Esophagus muscularis mucosa (tissue), 4 donors: ENCODE measurements at regions not wholly inside any gene's neighbourhood (a gene's known extent, or its start where the extent isn't known, plus 50 kb on each side); places are given as distances from the start of the nearest gene placed in this dataset.
A peak's percentile ranks its signal among the peaks of the same experiment; 100 is the strongest.

Experiments used
- DNase-seq: peaks from one replicate; pipeline ENCODE4 v3.0.0-alpha.2; 2017; ENCODE audit errors: extremely low spot score
- H3K27ac ChIP-seq, 4 donors: fragments of 200-600 bp; sonication (generic); replicated peaks in 1 of 4; 1 replicate in 3 of 4; 2 replicates in 1 of 4; pipeline ENCODE4 v1.5.1; 2016 to 2019; ENCODE audit warnings: mild to moderate bottlenecking in 1 of 4
- H3K27me3 ChIP-seq, 4 donors: fragments of 200-600 bp; sonication (generic); one replicate each; pipeline versions ENCODE4 v1.5.1 to v1.6.0; 2016 to 2019
- H3K36me3 ChIP-seq, 4 donors: fragments of 200-600 bp; sonication (generic); one replicate each; pipeline ENCODE4 v1.5.1; 2016 to 2019
- H3K4me1 ChIP-seq, 4 donors: fragments of 200-600 bp; sonication (generic); one replicate each; pipeline ENCODE4 v1.5.1; 2016 to 2019
- H3K4me3 ChIP-seq, 4 donors: fragments of 200-600 bp; sonication (generic); 1 replicate in 2 of 4; 2 replicates in 2 of 4; pipeline ENCODE4 v1.5.1; 2016 to 2019; ENCODE audit warnings: mild to moderate bottlenecking in 4 of 4, moderate library complexity in 1 of 4
- H3K9me3 ChIP-seq, 4 donors: fragments of 200-600 bp; sonication (generic); 1 replicate in 3 of 4; 2 replicates in 1 of 4; pipeline ENCODE4 v1.5.1; 2016 to 2019
- EP300 ChIP-seq: sonication (generic); formaldehyde crosslinking; IDR thresholded peaks from one replicate; pipeline ENCODE4 v1.6.1; 2017; ENCODE audit warnings: antibody characterized with exemption
- POLR2A ChIP-seq: fragments of 450-650 bp; IDR thresholded peaks from one replicate; pipeline ENCODE4 v1.6.1; 2017; ENCODE audit warnings: antibody characterized with exemption, moderate library complexity, mild to moderate bottlenecking, low read depth
- POLR2AphosphoS5 ChIP-seq, 2 donors: sonication (generic); formaldehyde crosslinking; IDR thresholded peaks; one replicate each; pipeline ENCODE4 v1.6.1; 2017; ENCODE audit warnings: antibody characterized with exemption in 2 of 2
- WGBS: methylation state at CpG from one replicate; pipeline ENCODE4 v1.1.5; 2018; 5-methylcytosine and 5-hydroxymethylcytosine counted together
- intact Hi-C: fragments of 100-400 bp; cut with DNase I; formaldehyde crosslinking; loops from one replicate; pipeline ENCODE4 v1.15.1; 2023
- TF ChIP-seq, protein P1 (sequence below), 3 experiments: fragments of 200-600 bp in 2 of 3; fragments of 450-650 bp in 1 of 3; sonication (generic) in 2 of 3; IDR thresholded peaks; one replicate each; pipeline ENCODE4 v1.5.1; 2017 to 2019; ENCODE audit warnings: antibody characterized with exemption in 3 of 3, mild to moderate bottlenecking in 2 of 3, moderate library complexity in 1 of 3

DNA sequence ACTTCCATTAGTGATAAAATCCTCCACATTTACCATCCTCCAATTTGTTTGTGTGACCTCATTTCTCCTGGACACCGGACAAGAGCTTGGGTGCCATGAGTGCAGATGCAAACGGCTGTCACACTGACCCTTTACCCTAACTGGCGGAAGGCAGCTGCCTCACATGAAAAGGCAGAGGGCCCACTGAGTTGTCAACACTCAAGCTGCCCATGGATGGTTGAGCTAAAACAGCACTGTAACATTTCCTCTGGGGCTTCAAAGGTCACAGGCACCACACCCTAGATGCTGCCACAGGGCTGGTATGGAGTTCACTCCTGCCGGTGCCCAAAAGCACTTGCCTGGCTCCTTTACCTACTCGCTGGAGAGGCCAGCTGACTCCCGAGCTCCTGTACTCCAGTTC, 653.4 kb downstream of the KCNT2 start:
- H3K27me3 ChIP-seq, result no peaks in the 10 kb centered on the region
- H3K4me3 ChIP-seq, result no peak overlapping the region
- no peak for DNase-seq
- no peaks in the 10 kb centered on the region for H3K9me3 ChIP-seq
- H3K4me1 ChIP-seq, result no peaks in the 10 kb centered on the region
- intact Hi-C loops, result no loop called here
- TF ChIP-seq, protein P1, sequence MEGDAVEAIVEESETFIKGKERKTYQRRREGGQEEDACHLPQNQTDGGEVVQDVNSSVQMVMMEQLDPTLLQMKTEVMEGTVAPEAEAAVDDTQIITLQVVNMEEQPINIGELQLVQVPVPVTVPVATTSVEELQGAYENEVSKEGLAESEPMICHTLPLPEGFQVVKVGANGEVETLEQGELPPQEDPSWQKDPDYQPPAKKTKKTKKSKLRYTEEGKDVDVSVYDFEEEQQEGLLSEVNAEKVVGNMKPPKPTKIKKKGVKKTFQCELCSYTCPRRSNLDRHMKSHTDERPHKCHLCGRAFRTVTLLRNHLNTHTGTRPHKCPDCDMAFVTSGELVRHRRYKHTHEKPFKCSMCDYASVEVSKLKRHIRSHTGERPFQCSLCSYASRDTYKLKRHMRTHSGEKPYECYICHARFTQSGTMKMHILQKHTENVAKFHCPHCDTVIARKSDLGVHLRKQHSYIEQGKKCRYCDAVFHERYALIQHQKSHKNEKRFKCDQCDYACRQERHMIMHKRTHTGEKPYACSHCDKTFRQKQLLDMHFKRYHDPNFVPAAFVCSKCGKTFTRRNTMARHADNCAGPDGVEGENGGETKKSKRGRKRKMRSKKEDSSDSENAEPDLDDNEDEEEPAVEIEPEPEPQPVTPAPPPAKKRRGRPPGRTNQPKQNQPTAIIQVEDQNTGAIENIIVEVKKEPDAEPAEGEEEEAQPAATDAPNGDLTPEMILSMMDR (IDR thresholded peaks at IDR 0.05), result no peak
- TF ChIP-seq POLR2AphosphoS5 (IDR thresholded peaks at IDR 0.05), result no peak
- TF ChIP-seq POLR2A, result no peak
- no peak for TF ChIP-seq EP300
- 86% methylated on average over 6 of the region's 6 CpGs for WGBS
- H3K27ac ChIP-seq, result no peak overlapping the region
- no peaks in the 10 kb centered on the region for H3K36me3 ChIP-seq

DNA sequence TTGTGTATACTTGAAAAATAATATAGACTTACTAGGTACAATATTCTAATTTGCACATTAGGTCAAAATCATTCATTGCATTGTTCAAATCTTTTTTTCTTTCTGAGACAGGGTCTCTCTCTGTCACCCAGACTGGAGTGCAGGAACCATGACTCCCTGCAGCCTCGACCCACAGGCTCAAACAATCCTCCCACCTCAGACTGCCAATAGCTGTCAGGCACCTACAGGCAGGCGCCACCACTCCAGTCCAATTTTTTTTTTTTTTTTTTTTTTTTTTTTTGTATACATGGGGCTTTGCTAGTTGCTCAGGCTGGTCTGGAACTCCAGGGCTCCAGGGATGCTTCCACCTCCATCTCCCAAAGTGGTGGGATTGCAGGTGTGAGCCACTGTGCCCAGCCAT, 656.9 kb downstream of the KCNT2 start:
- TF ChIP-seq EP300, result no peak
- TF ChIP-seq POLR2A, result no peak
- TF ChIP-seq, protein P1 (IDR thresholded peaks at IDR 0.05), result no peak
- no peak for TF ChIP-seq POLR2AphosphoS5 (IDR thresholded peaks at IDR 0.05)
- intact Hi-C loops, result no loop called here
- no peaks in the 10 kb centered on the region for H3K27me3 ChIP-seq
- H3K9me3 ChIP-seq, result no peaks in the 10 kb centered on the region
- no peak overlapping the region for H3K4me3 ChIP-seq
- no peak overlapping the region for H3K27ac ChIP-seq
- DNase-seq, result no peak
- no peaks in the 10 kb centered on the region for H3K4me1 ChIP-seq
- no peaks in the 10 kb centered on the region for H3K36me3 ChIP-seq
- WGBS, result 70% methylated on average over 2 of the region's 2 CpGs

DNA sequence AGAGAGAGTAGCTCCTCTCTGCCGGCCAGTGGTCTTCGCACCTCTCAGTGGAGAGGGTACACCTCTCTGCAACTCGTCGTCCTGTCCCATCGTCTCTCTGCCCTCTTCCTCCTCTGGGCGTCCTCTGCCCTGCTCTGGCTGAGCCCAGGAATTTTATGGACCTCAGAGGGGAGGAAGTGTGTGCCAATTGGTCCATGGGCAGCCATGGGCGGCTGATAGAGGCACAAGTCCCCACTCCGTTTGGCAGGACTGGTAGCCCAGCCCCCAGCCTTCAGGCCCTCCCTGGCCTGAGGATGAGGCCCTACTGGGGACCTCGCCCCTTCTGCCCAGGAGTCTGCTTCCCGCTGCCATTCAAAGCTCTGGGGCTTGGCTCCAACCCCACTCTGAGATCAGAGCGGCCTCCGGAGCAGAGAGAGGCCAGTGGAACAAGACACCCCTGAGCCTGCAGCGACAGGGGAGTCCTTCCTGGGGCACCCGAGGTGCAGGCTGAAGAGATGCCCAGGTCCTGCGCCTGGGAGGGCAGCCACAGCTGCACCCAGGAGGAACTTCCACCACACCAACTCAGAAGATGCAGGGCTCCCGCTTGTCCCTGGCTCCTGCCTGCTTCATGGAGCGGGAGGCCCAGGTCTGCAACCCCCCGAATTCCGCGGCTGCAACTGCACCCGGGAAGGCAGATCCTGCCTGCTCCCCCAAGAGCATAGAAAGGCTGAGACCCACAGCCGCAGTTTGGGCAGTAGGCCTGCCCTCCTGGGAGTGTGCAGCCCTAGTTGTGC, 659.9 kb downstream of the KCNT2 start:
- no peaks in the 10 kb centered on the region for H3K4me1 ChIP-seq
- peak; percentile 85 for DNase-seq
- TF ChIP-seq, protein P1 (IDR thresholded peaks at IDR 0.05), result no peak
- no peaks in the 10 kb centered on the region for H3K9me3 ChIP-seq
- intact Hi-C loops, result no loop called here
- no peak overlapping the region for H3K4me3 ChIP-seq
- 89% methylated on average over 16 of the region's 22 CpGs for WGBS
- H3K36me3 ChIP-seq, result no peaks in the 10 kb centered on the region
- H3K27me3 ChIP-seq, result no peaks in the 10 kb centered on the region
- H3K27ac ChIP-seq, result no peak overlapping the region

DNA sequence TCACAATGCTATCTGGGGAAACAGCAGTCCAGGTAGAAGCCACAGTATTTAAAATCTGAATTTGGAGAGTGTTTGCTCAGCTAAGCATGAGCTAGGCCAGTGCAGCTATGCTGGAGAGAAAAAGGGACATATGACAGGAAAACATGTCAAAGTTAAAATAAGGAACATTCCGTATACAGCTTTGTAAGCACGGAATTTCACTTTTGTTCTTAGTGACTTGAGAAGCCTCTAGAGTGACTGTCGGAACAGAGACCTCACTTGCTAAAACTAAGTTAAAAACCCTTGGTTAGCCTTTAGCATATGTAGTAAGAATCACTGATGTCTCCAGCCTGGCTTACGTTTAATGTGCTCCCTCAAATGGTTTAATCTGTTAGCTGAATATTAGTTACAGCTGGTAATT, 661.7 kb downstream of the KCNT2 start:
- TF ChIP-seq EP300 (no peak), POLR2AphosphoS5 (IDR thresholded peaks at IDR 0.05) (no peak), POLR2A (no peak)
- TF ChIP-seq, protein P1 (IDR thresholded peaks at IDR 0.05), result no peak
- intact Hi-C loops, result no loop called here
- no peak for DNase-seq
- H3K4me1 ChIP-seq, result no peaks in the 10 kb centered on the region
- no peaks in the 10 kb centered on the region for H3K9me3 ChIP-seq
- no peaks in the 10 kb centered on the region for H3K36me3 ChIP-seq
- H3K27me3 ChIP-seq, result no peaks in the 10 kb centered on the region
- no peak overlapping the region for H3K4me3 ChIP-seq
- H3K27ac ChIP-seq, result no peak overlapping the region
- 83% methylated on average over 4 of the region's 4 CpGs for WGBS

DNA sequence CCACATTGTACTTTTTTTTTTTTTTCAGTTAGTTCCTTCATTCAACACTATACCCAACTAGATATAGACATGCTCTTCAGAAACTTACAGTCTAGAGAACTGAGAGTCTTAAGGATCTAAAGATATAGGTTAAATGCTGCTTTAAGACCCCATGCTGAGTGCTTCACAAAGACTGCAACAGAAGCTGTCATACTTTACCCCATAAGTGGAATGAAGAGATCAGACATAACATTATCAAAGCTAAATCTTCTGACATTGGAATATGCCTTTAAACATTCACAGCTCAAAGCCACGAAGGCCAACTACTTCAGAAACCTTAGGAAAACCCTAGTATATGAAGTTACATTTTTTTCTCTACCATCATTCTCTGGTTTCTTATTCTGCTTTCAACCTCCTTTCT, 666.4 kb downstream of the KCNT2 start:
- no peaks in the 10 kb centered on the region for H3K36me3 ChIP-seq
- intact Hi-C loops, result no loop called here
- H3K27ac ChIP-seq, result no peak overlapping the region
- WGBS, result 81% methylated on average over 1 of the region's 1 CpG
- DNase-seq, result no peak
- H3K9me3 ChIP-seq, result no peaks in the 10 kb centered on the region
- TF ChIP-seq POLR2AphosphoS5 (IDR thresholded peaks at IDR 0.05), result no peak
- no peak for TF ChIP-seq EP300
- TF ChIP-seq POLR2A, result no peak
- TF ChIP-seq, protein P1 (IDR thresholded peaks at IDR 0.05), result no peak
- no peaks in the 10 kb centered on the region for H3K4me1 ChIP-seq
- no peak overlapping the region for H3K4me3 ChIP-seq
- no peaks in the 10 kb centered on the region for H3K27me3 ChIP-seq
